ENCODE measurements at regions not wholly inside any gene's neighbourhood (a gene's known extent, or its start where the extent isn't known, plus 50 kb on each side); places are given as distances from the start of the nearest gene placed in this dataset.

DNA sequence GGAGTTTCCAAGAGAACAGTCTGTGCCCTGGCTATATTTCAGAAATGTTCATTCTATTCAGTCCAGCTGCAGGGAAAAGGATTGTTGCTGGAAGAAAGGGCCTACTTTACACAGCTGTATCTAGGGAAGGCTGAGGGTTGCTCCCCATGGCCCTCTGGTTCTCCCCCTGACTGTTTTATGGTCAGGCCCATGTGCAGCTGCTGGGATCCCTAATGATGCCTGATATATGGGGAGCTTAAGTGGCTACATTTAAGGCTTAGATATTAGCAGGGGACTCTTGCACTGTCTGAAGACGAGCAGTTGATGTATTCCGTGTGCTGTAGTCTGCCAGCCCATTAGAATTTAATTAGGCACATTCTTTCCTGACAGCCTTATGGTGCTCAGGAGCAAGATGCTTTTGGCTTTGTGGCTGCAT is 72.0 kb downstream of the FAM43A start:
- H2AFZ ChIP-seq (ENCODE audit: low read depth, low read length, severe bottlenecking): no peak overlapping the region
- no peak overlapping the region for H3K27ac ChIP-seq (ENCODE audit: low read depth, low read length)
- TF ChIP-seq, protein P1, sequence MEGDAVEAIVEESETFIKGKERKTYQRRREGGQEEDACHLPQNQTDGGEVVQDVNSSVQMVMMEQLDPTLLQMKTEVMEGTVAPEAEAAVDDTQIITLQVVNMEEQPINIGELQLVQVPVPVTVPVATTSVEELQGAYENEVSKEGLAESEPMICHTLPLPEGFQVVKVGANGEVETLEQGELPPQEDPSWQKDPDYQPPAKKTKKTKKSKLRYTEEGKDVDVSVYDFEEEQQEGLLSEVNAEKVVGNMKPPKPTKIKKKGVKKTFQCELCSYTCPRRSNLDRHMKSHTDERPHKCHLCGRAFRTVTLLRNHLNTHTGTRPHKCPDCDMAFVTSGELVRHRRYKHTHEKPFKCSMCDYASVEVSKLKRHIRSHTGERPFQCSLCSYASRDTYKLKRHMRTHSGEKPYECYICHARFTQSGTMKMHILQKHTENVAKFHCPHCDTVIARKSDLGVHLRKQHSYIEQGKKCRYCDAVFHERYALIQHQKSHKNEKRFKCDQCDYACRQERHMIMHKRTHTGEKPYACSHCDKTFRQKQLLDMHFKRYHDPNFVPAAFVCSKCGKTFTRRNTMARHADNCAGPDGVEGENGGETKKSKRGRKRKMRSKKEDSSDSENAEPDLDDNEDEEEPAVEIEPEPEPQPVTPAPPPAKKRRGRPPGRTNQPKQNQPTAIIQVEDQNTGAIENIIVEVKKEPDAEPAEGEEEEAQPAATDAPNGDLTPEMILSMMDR (IDR thresholded peaks at IDR 0.05; ENCODE audit: insufficient read depth, low read length, poor library complexity, severe bottlenecking): no peak
- TF ChIP-seq EZH2phosphoT487 (conservative IDR thresholded peaks at IDR 0.05; ENCODE audit: low read length): no peak
- H3F3A ChIP-seq (ENCODE audit: insufficient read depth): no peaks in the 10 kb centered on the region
- H3K36me3 ChIP-seq (ENCODE audit: low read length): no peaks in the 10 kb centered on the region
- H3K9ac ChIP-seq (ENCODE audit: low read length): no peak overlapping the region
- no peaks in the 10 kb centered on the region for H4K20me1 ChIP-seq (ENCODE audit: low read depth, low read length)
- H3K27me3 ChIP-seq (ENCODE audit: low read length): no peaks in the 10 kb centered on the region
- no peaks in the 10 kb centered on the region for H3K9me3 ChIP-seq (ENCODE audit: insufficient read depth, low read length)
- no peak overlapping the region for H3K4me2 ChIP-seq (ENCODE audit: low read depth, low read length, poor library complexity, severe bottlenecking)
- H3K79me2 ChIP-seq (ENCODE audit: insufficient read depth, low read length): no peaks in the 10 kb centered on the region
- H3K4me3 ChIP-seq (ENCODE audit: insufficient read depth, low read length, poor library complexity, severe bottlenecking): no peak overlapping the region
- H3K9me2 ChIP-seq (replicated peaks; ENCODE audit: insufficient read depth, low read length): no peaks in the 10 kb centered on the region

- H3K79me2 ChIP-seq (ENCODE audit: insufficient read depth, low read length): no peaks in the 10 kb centered on the region
- no peaks in the 10 kb centered on the region for H3K9me3 ChIP-seq (ENCODE audit: insufficient read depth, low read length)
- H3K4me2 ChIP-seq (ENCODE audit: low read depth, low read length, poor library complexity, severe bottlenecking): no peak overlapping the region
- no peak overlapping the region for H3K27ac ChIP-seq (ENCODE audit: low read depth, low read length)
- H3F3A ChIP-seq (ENCODE audit: insufficient read depth): no peaks in the 10 kb centered on the region
- no peaks in the 10 kb centered on the region for H4K20me1 ChIP-seq (ENCODE audit: low read depth, low read length)
- no peaks in the 10 kb centered on the region for H3K36me3 ChIP-seq (ENCODE audit: low read length)
- H2AFZ ChIP-seq (ENCODE audit: low read depth, low read length, severe bottlenecking): no peak overlapping the region
- H3K27me3 ChIP-seq (ENCODE audit: low read length): no peaks in the 10 kb centered on the region
- H3K9me2 ChIP-seq (replicated peaks; ENCODE audit: insufficient read depth, low read length): no peaks in the 10 kb centered on the region
- TF ChIP-seq, protein P1 (IDR thresholded peaks at IDR 0.05; ENCODE audit: insufficient read depth, low read length, poor library complexity, severe bottlenecking): no peak
- no peak for TF ChIP-seq EZH2phosphoT487 (conservative IDR thresholded peaks at IDR 0.05; ENCODE audit: low read length)
- H3K4me3 ChIP-seq (ENCODE audit: insufficient read depth, low read length, poor library complexity, severe bottlenecking): no peak overlapping the region
- H3K9ac ChIP-seq (ENCODE audit: low read length): no peak overlapping the region
These were observed 73.0 kb downstream of the FAM43A start for GRCh38 chr3:194758716-194759115.

DNA sequence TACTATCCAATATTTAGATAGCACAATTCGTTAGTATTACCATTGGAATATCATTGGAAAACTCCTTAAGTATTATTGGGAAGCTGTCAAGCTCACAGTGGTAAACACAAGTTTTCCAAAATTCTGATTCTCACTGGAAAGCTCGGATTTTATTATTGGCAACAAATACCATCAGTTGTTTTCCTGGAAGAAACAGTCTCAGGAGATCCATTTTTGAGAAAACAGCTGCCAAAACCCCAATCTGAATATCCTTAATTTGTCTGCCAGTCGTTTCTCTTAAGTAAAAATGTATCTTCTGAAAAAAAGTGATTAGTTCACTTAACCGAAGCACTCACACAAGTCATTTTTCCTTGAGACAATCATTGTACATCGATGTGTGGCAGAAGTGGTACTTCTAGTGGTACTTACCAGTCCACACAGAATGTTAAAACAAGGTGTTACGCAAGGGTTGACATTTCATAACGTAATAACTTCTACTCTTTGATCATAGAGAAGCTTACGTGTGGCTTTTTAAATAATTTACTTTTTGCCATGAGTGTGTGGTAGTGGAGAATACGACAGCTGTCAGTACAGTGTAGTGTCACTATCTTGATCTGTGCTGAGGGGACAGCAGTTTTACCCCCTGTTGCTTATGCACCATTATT is 74.9 kb downstream of the FAM43A start:
- H3K36me3 ChIP-seq (ENCODE audit: low read length): no peaks in the 10 kb centered on the region
- no peak overlapping the region for H2AFZ ChIP-seq (ENCODE audit: low read depth, low read length, severe bottlenecking)
- no peak overlapping the region for H3K4me3 ChIP-seq (ENCODE audit: insufficient read depth, low read length, poor library complexity, severe bottlenecking)
- no peaks in the 10 kb centered on the region for H3F3A ChIP-seq (ENCODE audit: insufficient read depth)
- H3K9me3 ChIP-seq (ENCODE audit: insufficient read depth, low read length): no peaks in the 10 kb centered on the region
- H3K4me2 ChIP-seq (ENCODE audit: low read depth, low read length, poor library complexity, severe bottlenecking): no peak overlapping the region
- H4K20me1 ChIP-seq (ENCODE audit: low read depth, low read length): no peaks in the 10 kb centered on the region
- H3K9me2 ChIP-seq (replicated peaks; ENCODE audit: insufficient read depth, low read length): no peaks in the 10 kb centered on the region
- no peak overlapping the region for H3K9ac ChIP-seq (ENCODE audit: low read length)
- H3K27me3 ChIP-seq (ENCODE audit: low read length): no peaks in the 10 kb centered on the region
- H3K27ac ChIP-seq (ENCODE audit: low read depth, low read length): no peak overlapping the region
- TF ChIP-seq, protein P1 (IDR thresholded peaks at IDR 0.05; ENCODE audit: insufficient read depth, low read length, poor library complexity, severe bottlenecking): no peak
- TF ChIP-seq EZH2phosphoT487 (conservative IDR thresholded peaks at IDR 0.05; ENCODE audit: low read length): no peak
- no peaks in the 10 kb centered on the region for H3K79me2 ChIP-seq (ENCODE audit: insufficient read depth, low read length)

All from SU-DHL-6 (cell line).